H9 (cell line): ENCODE measurements at regions not wholly inside any gene's neighbourhood (a gene's known extent, or its start where the extent isn't known, plus 50 kb on each side); places are given as distances from the start of the nearest gene placed in this dataset.

Experiments
- DNase-seq: peaks from one replicate; pipeline ENCODE4 v3.0.0-alpha.2; 2017
- H2AFZ ChIP-seq: one replicate; pipeline ENCODE4 v1.6.1; 2013; ENCODE audit warnings: mild to moderate bottlenecking, low read length, control low read depth, moderate library complexity
- H2AK5ac ChIP-seq: 2 replicates; pipeline ENCODE4 v1.6.1; 2013; ENCODE audit warnings: low read length, control low read depth, mixed read lengths; ENCODE audit not compliant: insufficient read length
- H2BK120ac ChIP-seq: one replicate; pipeline ENCODE4 v1.6.1; 2013; ENCODE audit warnings: low read depth, mild to moderate bottlenecking, low read length, control low read depth, inconsistent platforms; ENCODE audit not compliant: poor library complexity, severe bottlenecking
- H2BK12ac ChIP-seq: 2 replicates; pipeline ENCODE4 v1.6.1; 2013; ENCODE audit warnings: low read length, control low read depth, mixed read lengths, low read depth; ENCODE audit not compliant: insufficient read length
- H2BK15ac ChIP-seq: 2 replicates; pipeline ENCODE4 v1.6.1; 2013; ENCODE audit warnings: low read depth, low read length, control low read depth
- H2BK20ac ChIP-seq: one replicate; pipeline ENCODE4 v1.6.1; 2013; ENCODE audit warnings: low read depth, mild to moderate bottlenecking, low read length, control low read depth, inconsistent platforms; ENCODE audit not compliant: poor library complexity, severe bottlenecking
- H2BK5ac ChIP-seq: 2 replicates; pipeline ENCODE4 v1.6.1; 2013; ENCODE audit warnings: low read length, control low read depth, mixed read lengths; ENCODE audit not compliant: insufficient read length
- H3K14ac ChIP-seq: 2 replicates; pipeline ENCODE4 v1.6.1; 2013; ENCODE audit warnings: low read length, control low read depth; ENCODE audit not compliant: insufficient read depth
- H3K18ac ChIP-seq: 2 replicates; pipeline ENCODE4 v1.6.1; 2013; ENCODE audit warnings: low read depth, mild to moderate bottlenecking, mixed read lengths, low read length, control low read depth; ENCODE audit not compliant: insufficient read length
- H3K23ac ChIP-seq: 2 replicates; pipeline ENCODE4 v1.6.1; 2013; ENCODE audit warnings: low read length, control low read depth, mixed read lengths, low read depth; ENCODE audit not compliant: insufficient read length
- H3K23me2 ChIP-seq: 2 replicates; pipeline ENCODE4 v1.6.1; 2013; ENCODE audit warnings: low read depth, mild to moderate bottlenecking, mixed read lengths, low read length, control low read depth; ENCODE audit not compliant: insufficient read length, poor library complexity, severe bottlenecking
- H3K27ac ChIP-seq: 2 replicates; pipeline ENCODE4 v1.5.1; 2013; ENCODE audit warnings: low read length, control low read depth, mixed read lengths, low read depth; ENCODE audit not compliant: insufficient read length
- H3K27me3 ChIP-seq: 2 replicates; pipeline ENCODE4 v1.6.1; 2013; ENCODE audit warnings: low read length, control low read depth, inconsistent platforms; ENCODE audit not compliant: insufficient read depth
- H3K4ac ChIP-seq: 2 replicates; pipeline ENCODE4 v1.6.1; 2013; ENCODE audit warnings: low read depth, mild to moderate bottlenecking, control low read depth, inconsistent platforms, low read length, moderate library complexity
- H3K4me1 ChIP-seq: 2 replicates; pipeline ENCODE4 v1.6.1; 2013; ENCODE audit warnings: low read length, control low read depth, inconsistent platforms; ENCODE audit not compliant: insufficient read depth
- H3K4me2 ChIP-seq: 2 replicates; pipeline ENCODE4 v1.6.1; 2013; ENCODE audit warnings: low read length, control low read depth, mixed read lengths; ENCODE audit not compliant: insufficient read length, insufficient read depth
- H3K56ac ChIP-seq: 2 replicates; pipeline ENCODE4 v1.6.1; 2013; ENCODE audit warnings: low read depth, mild to moderate bottlenecking, mixed read lengths, low read length, control low read depth; ENCODE audit not compliant: insufficient read length
- H3K79me1 ChIP-seq: 2 replicates; pipeline ENCODE4 v1.6.1; 2013; ENCODE audit warnings: low read depth, mild to moderate bottlenecking, moderate library complexity, low read length, control low read depth, inconsistent platforms; ENCODE audit not compliant: insufficient read depth, poor library complexity, severe bottlenecking
- H3K79me2 ChIP-seq: 2 replicates; pipeline ENCODE4 v1.6.1; 2013; ENCODE audit warnings: low read length, control low read depth, inconsistent platforms; ENCODE audit not compliant: insufficient read depth
- H3K9ac ChIP-seq: 2 replicates; pipeline ENCODE4 v1.6.1; 2013; ENCODE audit warnings: low read length, control low read depth, mixed read lengths; ENCODE audit not compliant: insufficient read length; ENCODE audit errors: extremely low read depth
- H3K9me3 ChIP-seq: one replicate; pipeline ENCODE4 v1.6.1; 2013; ENCODE audit warnings: low read depth, low read length, inconsistent platforms; ENCODE audit not compliant: control insufficient read depth
- H3T11ph ChIP-seq: one replicate; pipeline ENCODE4 v1.6.1; 2013; ENCODE audit warnings: mild to moderate bottlenecking, low read length, control low read depth, inconsistent platforms
- H4K20me1 ChIP-seq: one replicate; pipeline ENCODE4 v1.6.1; 2013; ENCODE audit not compliant: control insufficient read depth, insufficient read length, insufficient read depth
- H4K5ac ChIP-seq: 2 replicates; pipeline ENCODE4 v1.6.1; 2013; ENCODE audit warnings: low read depth, mild to moderate bottlenecking, mixed read lengths, low read length, control low read depth; ENCODE audit not compliant: insufficient read length
- H4K8ac ChIP-seq: replicated peaks from 2 replicates; pipeline ENCODE4 v1.6.1; 2013; ENCODE audit warnings: low read length, control low read depth, mixed read lengths, low read depth; ENCODE audit not compliant: insufficient read length
- H4K91ac ChIP-seq: 2 replicates; pipeline ENCODE4 v1.6.1; 2013; ENCODE audit warnings: low read depth, mild to moderate bottlenecking, moderate library complexity, mixed read lengths, low read length, control low read depth; ENCODE audit not compliant: insufficient read length
- H3K27ac Mint-ChIP-seq, 3 experiments: 2 replicates in 2 of 3; 3 replicates in 1 of 3; pipeline ENCODE4 v1.8.0; 2020 to 2021; ENCODE audit warnings: mixed read lengths in 3 of 3, mild to moderate bottlenecking in 1 of 3, moderate library complexity in 1 of 3
- H3K27me3 Mint-ChIP-seq: 2 replicates; pipeline ENCODE4 v1.8.0; 2021; ENCODE audit warnings: low read depth, mild to moderate bottlenecking, moderate library complexity, mixed read lengths
- H3K36me3 Mint-ChIP-seq, 3 experiments: 2 replicates in 2 of 3; 3 replicates in 1 of 3; pipeline ENCODE4 v1.8.0; 2020 to 2021; ENCODE audit warnings: low read depth in 3 of 3, mixed read lengths in 3 of 3; ENCODE audit not compliant: insufficient read depth in 1 of 3
- H3K4me1 Mint-ChIP-seq, 2 experiments: 2 replicates each; pipeline ENCODE4 v1.8.0; 2020; ENCODE audit warnings: mixed read lengths in 2 of 2
- H3K4me3 Mint-ChIP-seq, 2 experiments: 2 replicates in 1 of 2; 3 replicates in 1 of 2; pipeline ENCODE4 v1.8.0; 2020 to 2021; ENCODE audit warnings: mild to moderate bottlenecking in 2 of 2, mixed read lengths in 2 of 2, moderate library complexity in 1 of 2
- H3K9me3 Mint-ChIP-seq, 2 experiments: 2 replicates in 1 of 2; 3 replicates in 1 of 2; pipeline ENCODE4 v1.8.0; 2020; ENCODE audit warnings: mild to moderate bottlenecking in 2 of 2, mixed read lengths in 2 of 2, moderate library complexity in 1 of 2
- CTCF ChIP-seq: fragments of 200-600 bp; sonication (generic); conservative IDR thresholded peaks from 3 replicates; pipeline ENCODE4 v1.8.0; 2021; ENCODE audit warnings: antibody characterized with exemption, mild to moderate bottlenecking
- WGBS: extraction: QIAGEN DNeasy Blood & Tissue Kit; methylation state at CpG from one replicate; pipeline ENCODE4 v1.1.7; 2013; ENCODE audit warnings: missing lambda C conversion rate, low lambda C conversion rate, mixed read lengths; ENCODE audit not compliant: insufficient read length; ENCODE audit errors: extremely low coverage; 5-methylcytosine and 5-hydroxymethylcytosine counted together

GRCh38 chr2:198289811-198290210, 485.4 kb downstream of the PLCL1 start:
- H3K9me3 Mint-ChIP-seq: no peaks in the 10 kb centered on the region
- Histone ChIP-seq H3K27ac (no peak overlapping the region), H3K79me1 (no peaks in the 10 kb centered on the region), H4K20me1 (no peaks in the 10 kb centered on the region), H3K4me1 (no peaks in the 10 kb centered on the region), H3K56ac (no peak overlapping the region), H2BK15ac (no peak overlapping the region), H2BK5ac (no peak overlapping the region), H3K4ac (no peak overlapping the region), H3K23ac (no peak overlapping the region), H2AFZ (no peak overlapping the region), H3K9ac (no peak overlapping the region), H3K23me2 (no peaks in the 10 kb centered on the region), H3K4me2 (no peak overlapping the region), H2BK20ac (no peak overlapping the region), H3T11ph (no peak overlapping the region), H2BK12ac (no peak overlapping the region), H3K14ac (no peak overlapping the region), H2AK5ac (no peak overlapping the region), H3K79me2 (no peaks in the 10 kb centered on the region), H4K5ac (no peak overlapping the region), H4K8ac (no peak overlapping the region), H3K18ac (no peak overlapping the region), H3K9me3 (no peaks in the 10 kb centered on the region), H4K91ac (no peak overlapping the region), H2BK120ac (no peak overlapping the region), H3K27me3 (no peaks in the 10 kb centered on the region)
- DNase-seq: no peak
- no peak overlapping the region for H3K4me3 Mint-ChIP-seq
- H3K27ac Mint-ChIP-seq: no peak overlapping the region
- no peaks in the 10 kb centered on the region for H3K36me3 Mint-ChIP-seq
- peaks cover 0 to 5% of the 10 kb centered on the region in 2 experiments; a peak in 2 of 4 replicates for H3K4me1 Mint-ChIP-seq
- no peak for TF ChIP-seq CTCF
- no peaks in the 10 kb centered on the region for H3K27me3 Mint-ChIP-seq
- WGBS: 100% methylated on average over 1 of the region's 3 CpGs
